Activated CD4-positive, alpha-beta T cell treated with anti-CD3 and anti-CD28 coated beads for 48 hours (primary cell): ENCODE measurements at regions not wholly inside any gene's neighbourhood (a gene's known extent, or its start where the extent isn't known, plus 50 kb on each side); places are given as distances from the start of the nearest gene placed in this dataset.

Experiments
- DNase-seq: peaks from one replicate; pipeline ENCODE4 v3.0.0-alpha.2; 2020

DNA sequence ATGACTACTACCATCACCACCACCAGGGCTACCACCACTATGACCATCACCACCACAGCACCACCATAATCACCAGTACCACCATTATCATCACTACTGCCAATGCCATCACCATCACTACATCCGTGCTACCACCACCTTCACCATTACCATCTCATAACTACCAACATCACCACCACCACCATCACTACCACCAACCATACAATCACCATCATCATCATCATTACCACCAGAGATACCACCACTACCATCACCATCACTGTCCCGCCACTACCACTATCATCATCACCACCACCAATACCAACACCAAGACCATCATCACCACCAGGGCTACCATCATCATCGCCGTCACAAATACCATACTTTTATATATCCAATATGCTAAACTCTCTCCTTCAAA, 369.6 kb upstream of the DYNLRB2 start:
- no peak for DNase-seq

DNA sequence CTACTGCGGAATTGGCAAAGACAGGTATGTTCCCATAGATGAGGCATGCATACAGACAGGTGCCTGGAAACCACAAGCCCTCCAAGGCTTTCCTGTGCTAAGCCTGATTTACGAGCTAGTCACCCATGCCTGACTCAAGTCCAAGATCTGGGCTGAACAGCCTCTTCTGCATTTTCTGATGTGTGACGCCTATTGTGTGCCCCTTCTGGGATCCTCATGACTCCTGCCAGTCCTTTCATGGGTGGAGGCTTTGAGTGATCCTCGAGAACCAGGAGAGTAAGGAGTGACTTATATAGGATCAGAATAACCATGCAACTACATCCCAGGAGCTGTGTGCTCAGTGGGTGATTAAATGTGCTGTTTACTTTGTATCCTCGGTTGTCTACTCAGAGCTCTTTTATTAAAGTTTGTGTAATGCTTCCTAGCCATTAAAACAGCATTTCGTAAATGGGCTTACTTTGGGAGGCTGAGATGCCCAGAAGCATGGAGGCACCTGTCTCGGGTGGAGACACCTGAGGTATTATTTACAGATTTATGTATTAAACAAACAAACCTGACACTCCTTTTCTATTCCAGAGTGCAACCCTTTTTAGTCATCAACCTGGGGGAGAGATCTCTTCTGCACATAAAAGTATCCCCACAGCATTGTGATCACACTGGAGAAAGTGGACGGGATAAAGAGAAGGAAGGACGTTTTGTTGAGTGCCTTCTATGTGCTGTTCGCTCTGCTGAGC, 373.0 kb upstream of the DYNLRB2 start:
- DNase-seq = no peak

DNA sequence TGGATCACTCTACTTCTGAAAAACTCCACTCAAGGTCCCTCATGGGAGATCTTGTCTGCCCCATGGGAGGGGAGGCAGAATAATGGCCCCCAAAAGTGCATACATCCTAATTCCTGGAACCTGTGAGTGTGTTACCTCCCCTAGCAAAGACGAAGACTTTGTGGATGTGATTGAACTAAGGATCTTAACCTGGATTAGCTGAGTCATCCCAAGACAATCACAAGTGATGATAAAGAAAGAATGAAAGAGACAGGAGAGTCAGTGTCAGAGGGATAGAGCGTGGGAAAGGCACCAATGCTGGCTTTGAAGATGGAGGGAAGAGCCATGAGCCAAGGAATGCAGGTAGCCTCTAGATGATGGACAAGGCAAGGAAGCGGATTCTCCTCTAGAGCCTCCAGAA, 374.7 kb upstream of the DYNLRB2 start:
- no peak for DNase-seq

DNA sequence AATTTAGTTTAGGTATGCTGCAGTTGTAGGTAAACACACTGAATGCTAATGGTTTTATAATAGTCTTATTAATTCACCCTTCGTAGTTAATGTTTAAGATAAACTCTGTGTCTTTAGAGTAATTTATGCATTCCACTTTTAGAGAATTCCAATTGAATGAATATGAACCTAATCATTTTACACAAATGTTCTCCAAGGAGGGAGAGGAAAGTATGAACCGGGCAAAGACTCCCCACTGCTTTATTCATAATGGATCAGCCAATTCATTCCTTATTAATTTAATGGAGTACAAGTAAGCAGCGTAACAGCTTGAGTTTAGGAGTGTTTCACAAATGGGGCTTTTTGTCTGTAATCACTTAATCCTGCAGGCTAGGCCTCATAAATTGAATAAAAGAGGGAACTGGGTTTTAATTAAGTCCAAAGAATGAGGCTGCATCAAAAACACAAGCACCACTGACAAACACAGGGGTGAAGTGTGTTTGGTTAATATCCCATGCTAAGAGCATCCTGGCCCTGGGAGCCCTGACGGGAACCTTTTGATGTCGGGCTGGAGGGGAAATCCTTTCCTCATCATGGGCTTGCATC, 375.7 kb upstream of the DYNLRB2 start:
- no peak for DNase-seq

DNA sequence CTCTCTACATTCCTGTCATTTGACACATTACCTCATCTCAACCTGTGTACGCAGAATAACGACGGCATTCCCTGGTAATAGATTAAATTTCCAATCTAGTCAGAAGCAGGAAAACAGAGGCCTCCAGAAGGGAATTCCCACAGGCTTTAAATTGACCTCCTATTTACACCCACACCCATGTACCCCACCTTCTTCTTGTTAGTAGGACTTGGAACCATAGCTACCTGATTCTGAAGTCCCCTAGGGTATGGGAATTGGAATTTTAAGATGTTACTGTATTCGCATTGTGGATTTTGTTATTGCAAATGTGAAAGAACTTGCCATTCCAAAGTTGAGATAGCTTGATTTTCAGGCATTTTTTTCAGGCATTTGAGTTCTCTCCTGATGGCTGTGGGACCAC, 377.5 kb upstream of the DYNLRB2 start:
- no peak for DNase-seq

DNA sequence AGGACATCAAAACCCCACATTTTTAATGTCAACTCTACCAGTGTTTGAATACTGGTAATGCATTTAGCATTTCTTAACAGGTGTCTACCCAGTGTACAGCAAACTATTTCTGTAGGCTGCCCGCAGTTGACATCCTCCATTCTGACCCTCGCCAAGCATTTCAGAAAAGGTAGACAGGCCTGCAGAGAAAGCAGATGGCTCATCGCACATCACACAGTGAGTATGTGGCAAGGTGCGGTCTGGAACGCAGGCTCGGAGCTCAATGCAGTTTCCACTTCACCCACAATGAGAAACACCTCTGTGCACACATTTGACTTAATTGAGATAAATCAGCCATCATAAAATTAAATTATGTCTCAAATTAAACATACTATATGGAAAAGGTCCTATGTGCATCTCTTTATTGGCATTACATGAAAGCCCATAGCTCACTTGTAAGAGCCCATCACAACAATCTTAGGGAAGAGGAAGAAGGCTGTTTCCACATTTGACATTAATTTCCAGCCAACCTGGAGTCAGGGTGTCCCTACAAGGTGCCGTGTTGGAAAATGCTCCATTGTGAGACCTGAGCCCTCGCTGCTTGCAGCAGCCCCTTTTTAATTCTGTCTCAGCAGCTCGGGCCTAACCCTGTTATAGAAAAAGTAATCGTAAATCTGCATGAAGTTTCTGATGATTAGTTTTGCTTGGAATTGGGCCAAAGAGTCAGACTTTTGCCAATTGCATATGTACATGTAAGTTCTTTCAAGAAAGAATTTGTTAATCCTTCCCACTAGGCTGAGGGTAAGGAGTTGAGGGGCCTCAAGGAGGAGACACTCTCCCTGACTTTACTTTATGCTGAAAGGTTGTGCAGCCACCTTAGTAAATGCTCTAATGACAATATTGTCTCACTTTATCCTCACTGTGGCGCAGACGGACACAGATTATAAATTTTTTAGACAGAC, 378.7 kb upstream of the DYNLRB2 start:
- no peak for DNase-seq

DNA sequence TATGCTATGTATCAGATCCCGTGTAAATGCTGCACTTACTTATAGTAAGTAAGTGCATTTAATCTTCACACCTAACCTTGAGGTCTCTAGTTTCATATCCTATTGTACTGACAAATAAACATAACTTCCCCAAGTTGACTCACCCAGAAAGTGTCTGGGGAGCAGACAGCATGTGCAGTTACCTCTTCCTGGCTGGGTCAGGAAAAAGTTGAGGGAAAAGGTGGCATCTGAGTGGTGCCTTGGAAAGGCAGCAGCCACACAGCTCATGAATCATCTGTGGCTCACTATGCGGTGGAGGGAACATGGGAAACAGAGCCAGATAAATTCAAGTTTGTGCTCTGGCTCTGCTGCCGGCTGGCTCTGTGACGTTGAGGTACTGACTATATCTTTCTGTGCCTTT, 382.0 kb upstream of the DYNLRB2 start:
- no peak for DNase-seq

DNA sequence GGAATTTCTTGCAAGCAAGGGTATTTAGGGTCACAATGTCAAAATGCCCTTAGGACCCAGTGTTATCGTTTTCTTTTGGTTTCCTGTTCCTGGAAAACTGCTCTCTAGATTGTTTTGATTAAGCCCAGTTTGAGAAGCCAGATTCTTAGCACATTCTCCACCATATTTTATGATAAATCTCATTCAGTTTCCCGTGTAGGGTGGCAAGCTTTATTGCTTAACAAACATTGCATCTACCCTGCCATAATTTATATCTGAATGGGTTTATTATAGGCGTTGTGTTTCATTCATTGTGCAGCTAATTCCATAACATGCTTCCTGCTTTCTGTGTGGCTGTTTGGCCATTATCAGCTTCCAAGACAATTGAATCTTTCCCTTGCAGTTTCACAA, 389.1 kb upstream of the DYNLRB2 start:
- DNase-seq = no peak

DNA sequence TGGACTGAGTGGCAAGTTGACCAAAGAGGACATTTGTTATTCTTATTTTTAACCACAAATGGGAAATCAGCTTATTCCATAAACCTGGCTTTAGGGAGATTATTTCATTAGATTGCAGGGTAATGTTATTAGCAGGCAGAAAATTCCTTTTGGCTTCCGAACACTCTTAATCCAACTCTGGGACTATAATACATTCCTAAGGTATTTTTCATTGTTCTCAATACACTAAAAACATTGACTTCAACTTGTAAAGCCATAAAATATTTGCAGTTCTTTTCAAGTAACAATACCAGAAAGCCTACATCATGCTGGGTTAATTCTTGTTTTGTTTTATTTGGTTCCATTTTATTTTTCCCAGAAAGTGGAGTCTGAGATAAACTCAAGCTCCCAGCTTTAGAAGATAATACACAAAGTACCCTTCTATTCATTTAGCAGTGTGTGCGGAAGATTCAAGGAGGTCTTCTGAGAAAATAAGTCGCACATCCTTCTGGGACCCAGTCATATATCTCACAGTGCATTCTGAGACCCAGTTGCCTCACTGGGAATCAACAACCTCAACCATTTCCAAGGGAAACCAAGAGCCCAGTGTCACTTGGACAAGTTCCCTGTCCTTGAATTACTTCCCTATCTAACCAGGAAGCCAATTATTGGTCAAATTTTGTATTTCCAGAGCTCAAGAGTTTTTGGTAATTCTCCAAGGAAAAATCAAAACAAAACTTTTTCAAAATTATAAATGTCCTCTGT, 389.6 kb upstream of the DYNLRB2 start:
- DNase-seq = no peak

DNA sequence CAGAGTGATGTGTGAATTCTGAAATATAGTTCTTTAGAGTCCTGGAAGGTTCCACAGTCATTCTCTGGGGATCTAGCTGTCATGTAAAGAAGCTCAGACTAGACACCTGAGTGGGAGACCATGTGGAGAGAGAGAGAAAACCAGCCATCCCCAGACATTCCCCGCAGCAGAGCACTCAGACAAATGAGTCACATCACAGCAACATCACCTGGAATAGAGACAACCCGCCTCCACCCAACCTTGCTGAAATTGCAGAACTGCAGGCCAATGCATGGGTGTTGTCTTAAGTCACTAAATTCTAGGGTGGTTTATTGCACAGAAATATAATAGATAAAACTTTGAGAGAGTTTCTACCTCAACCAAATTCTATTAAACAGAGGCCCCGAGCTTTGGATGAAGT, 392.0 kb upstream of the DYNLRB2 start:
- no peak for DNase-seq

DNA sequence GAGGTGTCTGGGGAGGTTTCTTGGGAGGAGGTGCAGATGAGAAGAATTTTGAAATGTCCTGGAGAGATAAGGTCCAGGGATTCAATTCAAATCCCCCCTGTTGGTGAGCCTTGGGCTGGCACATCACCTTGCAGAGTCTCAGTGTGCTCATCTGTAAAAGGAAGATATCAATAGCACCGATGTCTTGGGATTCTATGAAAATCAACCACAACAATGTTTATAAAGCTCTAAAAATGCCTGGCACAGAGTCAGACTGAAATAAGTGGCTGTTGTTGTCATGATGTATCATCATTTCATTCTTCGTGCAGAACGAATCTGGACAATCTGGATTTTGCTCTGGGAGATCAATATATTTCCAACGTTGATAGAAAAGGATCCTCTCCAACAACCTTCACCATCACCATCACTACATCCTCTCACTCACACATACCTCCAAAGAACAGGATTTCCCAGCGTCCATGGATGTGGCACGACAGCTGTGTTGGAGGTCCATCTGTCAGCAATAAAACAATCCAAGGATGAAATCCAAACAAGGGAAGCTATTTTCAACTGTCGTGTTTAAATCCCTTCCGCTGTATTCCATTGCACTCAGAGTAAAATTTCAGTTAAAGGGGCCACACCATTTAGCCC, 393.7 kb upstream of the DYNLRB2 start:
- no peak for DNase-seq

DNA sequence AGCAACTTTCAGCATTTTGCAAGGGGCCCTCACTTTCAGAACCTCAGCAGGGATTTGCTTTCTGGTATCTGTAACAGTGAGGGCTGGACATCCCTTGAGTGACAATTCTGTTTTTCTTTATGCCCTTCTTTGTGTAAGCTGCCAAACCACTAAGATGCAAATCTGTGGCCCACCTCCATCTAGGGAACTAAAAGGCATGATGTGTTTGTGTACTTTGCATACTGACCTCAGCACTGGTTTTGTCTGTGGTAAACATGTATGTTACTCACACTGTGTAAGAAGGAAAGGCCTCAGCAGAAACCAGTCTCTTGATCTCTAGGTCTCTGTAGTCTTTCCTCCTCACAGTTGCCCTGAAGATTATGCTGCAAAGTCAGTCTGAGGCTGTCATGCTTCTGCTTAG, 396.6 kb upstream of the DYNLRB2 start:
- no peak for DNase-seq

DNA sequence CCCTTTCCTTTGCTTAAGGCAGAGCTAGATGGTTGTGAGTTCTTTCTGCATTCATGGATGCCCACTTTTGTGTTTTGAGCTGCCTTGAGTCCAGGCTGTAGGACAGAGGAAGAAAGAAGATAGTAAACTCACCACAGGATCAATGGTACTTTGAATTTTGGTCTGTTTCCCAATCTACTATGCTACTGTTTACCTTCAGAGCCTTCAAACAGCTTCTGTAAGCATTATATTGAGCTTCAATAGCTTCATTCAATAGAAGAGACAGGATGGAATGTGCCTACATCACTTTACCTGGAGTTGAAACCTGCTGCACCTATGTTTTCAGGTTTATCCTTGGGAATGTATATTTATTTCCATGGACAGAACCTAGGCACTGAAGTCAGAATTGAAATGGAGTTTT, 397.9 kb upstream of the DYNLRB2 start:
- no peak for DNase-seq

DNA sequence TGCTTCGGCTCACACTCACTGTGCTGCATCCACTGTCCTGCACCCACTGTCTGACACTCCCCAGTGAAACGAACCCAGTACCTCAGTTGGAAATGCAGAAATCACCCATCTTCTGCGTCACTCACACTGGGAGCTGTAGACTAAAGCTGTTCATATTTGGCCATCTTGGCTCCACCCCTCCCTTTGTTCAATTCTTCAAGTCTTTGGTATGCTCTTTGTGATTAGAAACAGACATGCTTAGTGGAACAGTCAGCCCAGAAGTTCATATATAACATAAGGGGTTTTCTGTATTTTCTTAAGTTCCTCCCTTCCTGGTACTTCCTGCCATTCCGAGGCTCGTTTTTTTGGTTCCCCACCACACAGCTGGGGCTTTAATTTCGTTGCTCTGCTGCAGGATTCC, 398.5 kb upstream of the DYNLRB2 start:
- no peak for DNase-seq

DNA sequence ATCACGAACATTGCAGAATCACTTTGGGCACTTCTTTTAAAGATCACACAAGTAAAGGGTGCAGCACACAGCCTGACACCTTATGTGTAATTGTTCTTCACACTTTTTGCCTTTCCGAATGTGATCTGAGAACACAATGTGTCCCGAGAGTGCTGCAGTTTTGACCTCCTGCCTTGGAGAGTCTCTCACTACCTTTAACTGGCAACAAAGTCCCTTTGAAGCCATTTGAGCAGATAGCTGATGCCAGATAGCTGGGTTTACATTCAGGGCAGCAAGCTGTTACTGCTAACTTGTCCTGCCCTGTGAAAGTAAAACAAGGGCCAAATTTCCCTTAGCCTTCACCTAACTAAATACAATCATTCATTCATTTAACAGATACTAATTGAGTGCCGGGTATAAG, 411.0 kb upstream of the DYNLRB2 start:
- DNase-seq = no peak

DNA sequence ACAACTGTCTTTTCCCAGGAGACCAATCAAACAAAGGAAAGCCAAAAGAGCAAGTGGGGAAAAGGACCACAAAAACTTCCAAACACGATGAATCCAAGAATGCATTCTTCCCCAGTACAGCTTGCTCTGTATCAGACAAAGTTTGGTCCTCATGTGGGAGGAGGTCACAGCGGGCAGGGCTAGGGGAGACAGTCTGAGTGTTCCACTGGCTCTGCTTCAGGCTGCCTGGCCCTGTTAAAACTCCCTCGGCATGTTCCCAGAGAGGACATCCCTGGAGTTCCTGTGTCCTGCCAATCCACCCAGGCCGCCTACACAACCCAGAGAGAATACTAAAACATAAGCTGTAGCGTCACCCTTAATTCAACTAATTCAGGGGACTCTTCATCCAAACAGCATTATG, 415.1 kb upstream of the DYNLRB2 start:
- no peak for DNase-seq

DNA sequence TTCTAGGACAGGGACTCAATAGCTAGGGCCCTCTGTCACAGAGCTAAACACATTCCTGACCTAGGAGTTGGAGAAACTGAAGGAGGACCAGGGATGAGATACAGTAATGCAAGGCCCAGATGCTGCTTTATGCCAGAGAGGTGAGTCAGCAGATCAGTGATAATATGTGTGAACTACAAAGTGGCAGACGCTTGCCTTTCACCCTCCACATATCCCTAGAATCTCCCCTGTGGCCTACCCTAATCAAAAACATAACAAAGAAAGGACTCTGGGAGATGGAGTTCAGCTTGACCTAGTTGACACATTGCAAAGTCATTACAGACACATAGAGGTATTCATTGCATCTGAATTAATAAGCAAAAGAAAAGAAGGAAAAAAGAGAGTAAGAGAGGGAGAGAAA, 417.6 kb upstream of the DYNLRB2 start:
- DNase-seq = no peak

DNA sequence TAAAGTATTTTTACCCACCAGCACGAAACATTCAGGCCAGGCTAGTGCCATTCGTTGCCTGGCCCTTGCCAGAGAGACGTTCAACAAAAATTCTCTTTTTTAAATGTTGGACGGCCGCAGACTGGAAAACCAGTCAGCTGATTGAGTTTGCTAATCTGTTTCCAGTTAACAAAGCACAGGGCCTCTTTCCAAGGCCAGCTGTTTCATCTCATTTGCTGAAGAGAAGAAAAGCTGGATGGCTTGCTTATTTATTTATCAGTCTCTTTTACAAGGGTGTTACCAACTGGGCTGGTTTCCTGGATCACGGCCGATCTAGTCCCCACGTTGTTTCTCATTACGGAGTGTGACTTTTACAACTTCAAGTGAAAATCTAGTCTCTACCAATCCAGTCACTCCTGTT, 418.7 kb upstream of the DYNLRB2 start:
- no peak for DNase-seq

DNA sequence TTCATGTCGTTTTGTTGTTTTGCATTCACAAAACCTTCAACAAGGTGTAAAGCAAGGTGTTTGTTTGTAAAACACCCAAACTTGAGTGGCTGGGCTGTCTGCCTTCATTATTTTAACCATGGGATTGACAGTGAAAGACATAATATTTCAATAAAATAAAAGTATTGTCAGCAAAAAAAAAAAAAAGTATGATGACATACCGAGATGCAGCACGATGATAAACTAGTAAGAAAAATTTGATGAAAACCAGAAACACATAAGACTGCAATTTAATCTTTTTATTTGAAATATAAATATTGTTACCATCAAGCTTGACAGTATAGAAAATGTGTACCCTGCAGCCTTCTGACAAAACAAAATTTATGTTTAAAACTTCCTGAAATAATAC, 419.3 kb upstream of the DYNLRB2 start:
- no peak for DNase-seq

DNA sequence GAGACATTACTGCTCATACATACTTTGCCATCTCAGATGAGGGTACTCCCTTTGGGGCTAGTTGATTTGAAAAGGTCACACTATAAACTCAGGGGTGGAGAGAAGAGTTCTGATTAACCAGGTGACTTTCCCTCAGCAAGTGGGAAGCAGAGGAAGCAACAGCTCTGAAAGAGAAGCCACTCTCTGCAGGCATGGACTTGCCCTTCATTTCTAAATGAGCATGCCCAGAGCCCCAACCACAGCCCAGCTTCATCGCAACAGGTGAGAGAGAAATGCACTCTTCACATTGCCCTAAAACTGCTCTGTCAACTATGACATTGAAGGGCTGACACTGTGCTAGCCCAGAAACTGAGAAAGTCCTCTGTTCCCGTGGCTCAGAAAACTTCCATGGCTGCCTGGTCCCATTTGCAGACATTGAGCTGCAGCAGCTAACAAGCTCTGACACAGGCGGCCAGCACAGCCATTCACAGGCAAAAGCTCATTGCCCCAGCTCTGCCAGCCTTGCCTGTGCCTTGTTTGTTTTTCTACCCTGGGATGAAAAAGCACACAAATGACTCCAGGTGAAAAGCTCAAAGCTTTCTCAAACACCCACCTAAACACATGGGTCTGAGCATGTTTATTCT, 419.8 kb upstream of the DYNLRB2 start:
- DNase-seq = no peak

DNA sequence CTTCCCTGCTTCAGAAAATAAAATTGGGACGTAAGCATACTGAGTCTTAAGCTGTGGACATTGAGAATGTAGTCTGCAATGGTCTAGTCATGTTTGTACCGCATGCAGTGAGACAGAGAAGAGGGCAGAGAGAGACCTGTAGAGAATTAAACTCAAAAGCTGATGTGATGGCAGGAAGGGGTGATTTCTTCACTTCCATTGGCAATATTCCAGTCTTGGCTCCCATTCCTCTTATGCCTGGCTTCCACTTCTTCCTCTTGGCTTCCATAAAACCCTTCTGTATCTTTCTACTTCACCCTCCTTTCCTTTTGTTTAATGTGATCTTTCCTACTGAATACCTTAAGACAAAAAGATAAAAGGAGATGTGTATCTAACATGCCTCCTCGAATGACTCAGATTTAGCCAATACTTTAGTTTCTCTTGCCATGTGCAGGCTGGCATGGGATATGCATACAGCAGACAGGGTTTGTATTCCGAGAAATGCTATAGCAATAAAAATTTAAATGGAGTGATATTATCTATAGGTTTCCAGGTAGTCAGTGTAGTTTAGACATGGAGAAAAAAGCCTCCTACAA, 423.1 kb upstream of the DYNLRB2 start:
- DNase-seq = no peak

DNA sequence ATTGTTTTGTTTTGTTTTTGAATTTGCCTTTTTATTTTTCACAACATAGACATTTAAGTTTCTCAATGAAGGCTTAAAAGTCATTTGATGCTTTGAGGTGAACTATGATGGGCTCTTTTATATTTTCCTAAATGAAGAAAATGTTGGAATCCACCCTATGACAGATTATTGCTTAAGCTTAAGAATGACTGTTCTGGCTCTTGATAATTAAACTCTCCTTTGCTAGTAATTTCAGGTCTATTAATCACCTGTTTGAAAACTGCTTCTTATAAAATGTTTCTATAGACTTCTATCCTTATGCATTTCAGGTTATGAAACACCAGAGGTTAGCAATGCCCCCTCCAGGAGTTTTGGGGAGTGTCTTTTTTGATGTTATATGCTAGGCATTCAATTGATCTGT, 424.1 kb upstream of the DYNLRB2 start:
- DNase-seq = no peak
